ENCODE measurements at regions not wholly inside any gene's neighbourhood (a gene's known extent, or its start where the extent isn't known, plus 50 kb on each side); places are given as distances from the start of the nearest gene placed in this dataset.

- intact Hi-C loops (cut with micrococcal nuclease), result no loop called here
- no peaks in the 10 kb centered on the region for H3K36me3 Mint-ChIP-seq (ENCODE audit: low read depth)
- DNase-seq (ENCODE audit: low spot score), result no peak
- peaks cover 12% of the 10 kb centered on the region for H3K27me3 Mint-ChIP-seq (ENCODE audit: insufficient read depth)
- H3K4me1 Mint-ChIP-seq (ENCODE audit: low read depth), result peaks cover under 1% of the 10 kb centered on the region
- no peaks in the 10 kb centered on the region for H3K9me3 Mint-ChIP-seq
- H3K27ac Mint-ChIP-seq, result no peak overlapping the region
- no peak overlapping the region for H3K4me3 Mint-ChIP-seq
Observed at GRCh38 chr6:2454180-2454579, 208.8 kb upstream of the GMDS start.

- intact Hi-C loops (cut with micrococcal nuclease), result no loop called here
- DNase-seq (ENCODE audit: low spot score), result no peak
- Mint-ChIP-seq H3K27me3 (ENCODE audit: insufficient read depth) (peaks cover 17% of the 10 kb centered on the region), H3K36me3 (ENCODE audit: low read depth) (no peaks in the 10 kb centered on the region), H3K27ac (no peak overlapping the region), H3K9me3 (no peaks in the 10 kb centered on the region), H3K4me3 (no peak overlapping the region), H3K4me1 (ENCODE audit: low read depth) (peaks cover 8% of the 10 kb centered on the region)
Observed at GRCh38 chr6:2450546-2450945, 205.1 kb upstream of the GMDS start.

DNA sequence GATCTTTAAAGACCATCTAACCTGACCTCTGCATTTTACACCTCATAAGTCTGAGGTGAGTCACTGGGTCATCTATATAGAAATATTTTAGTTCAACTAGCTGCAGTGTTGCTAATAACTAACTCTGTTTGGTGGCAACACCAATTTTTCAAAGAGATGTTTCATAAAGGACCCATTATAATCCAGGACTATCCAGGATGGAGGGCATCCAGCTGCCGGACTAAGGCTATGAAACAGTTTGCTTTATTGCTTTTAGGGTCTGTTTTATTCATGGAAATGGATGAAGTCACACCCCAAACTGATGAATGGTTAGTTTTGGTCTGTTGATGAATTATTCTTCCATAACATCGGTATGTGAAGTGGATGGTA is 204.2 kb upstream of the GMDS start:
- H3K9me3 Mint-ChIP-seq, result no peaks in the 10 kb centered on the region
- DNase-seq (ENCODE audit: low spot score), result no peak
- intact Hi-C loops (cut with micrococcal nuclease), result loop anchor here (2.0 to 5.0 kb wide), 4 partner anchors 72 to 853 kb away; no protein-coding TSS in a partner anchor
- no peak overlapping the region for H3K4me3 Mint-ChIP-seq
- peaks cover 8% of the 10 kb centered on the region for H3K4me1 Mint-ChIP-seq (ENCODE audit: low read depth)
- H3K27me3 Mint-ChIP-seq (ENCODE audit: insufficient read depth), result peaks cover 15% of the 10 kb centered on the region
- no peaks in the 10 kb centered on the region for H3K36me3 Mint-ChIP-seq (ENCODE audit: low read depth)
- H3K27ac Mint-ChIP-seq, result no peak overlapping the region

DNA sequence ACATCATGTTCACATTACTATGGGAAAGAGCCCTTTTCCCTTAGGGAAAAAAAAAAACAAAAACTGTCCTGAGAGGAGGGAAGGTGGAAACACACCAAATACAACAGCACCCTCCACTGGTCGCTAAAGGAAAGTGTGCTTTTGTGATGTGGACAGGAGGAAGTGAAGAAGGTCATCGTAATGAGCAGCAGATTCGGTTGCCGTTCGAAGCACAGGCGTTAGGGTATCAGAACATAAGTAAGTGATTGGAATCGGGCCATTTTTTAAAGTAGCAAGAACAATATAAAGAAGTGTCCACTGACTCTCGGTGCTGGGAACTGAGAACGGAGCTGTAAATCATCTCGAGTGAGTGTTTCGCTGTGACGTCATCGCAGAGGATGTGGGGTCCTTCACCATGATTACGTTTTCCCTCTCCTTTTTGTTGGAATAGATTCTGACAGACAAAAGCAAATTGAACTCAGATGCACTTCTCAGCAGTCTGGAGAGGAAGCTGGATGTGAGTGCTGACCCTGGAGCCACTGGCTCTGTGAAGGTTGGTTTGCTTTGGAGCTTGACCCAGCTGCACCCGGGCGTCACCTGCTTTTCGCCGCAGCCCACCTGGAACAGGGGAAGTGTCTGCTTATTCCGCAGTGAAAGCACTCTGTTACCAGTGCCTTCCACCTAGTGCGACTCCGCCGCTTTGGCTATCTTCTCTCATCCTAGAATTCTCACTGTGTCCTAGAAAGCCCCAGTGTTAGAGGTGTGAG is 203.6 kb upstream of the GMDS start:
- intact Hi-C loops (cut with micrococcal nuclease), result loop anchor here (1.0 to 5.0 kb wide), 6 partner anchors 72 to 852 kb away; no protein-coding TSS in a partner anchor
- H3K27me3 Mint-ChIP-seq (ENCODE audit: insufficient read depth), result peaks cover 11% of the 10 kb centered on the region
- DNase-seq (ENCODE audit: low spot score), result no peak
- no peak overlapping the region for H3K27ac Mint-ChIP-seq
- H3K36me3 Mint-ChIP-seq (ENCODE audit: low read depth), result no peaks in the 10 kb centered on the region
- no peaks in the 10 kb centered on the region for H3K9me3 Mint-ChIP-seq
- H3K4me1 Mint-ChIP-seq (ENCODE audit: low read depth), result peaks cover 8% of the 10 kb centered on the region
- H3K4me3 Mint-ChIP-seq, result no peak overlapping the region

- intact Hi-C loops (cut with micrococcal nuclease), result loop anchor here (1.0 to 5.0 kb wide), 6 partner anchors 71 to 851 kb away; no protein-coding TSS in a partner anchor
- H3K27ac Mint-ChIP-seq, result no peak overlapping the region
- no peak for DNase-seq (ENCODE audit: low spot score)
- H3K27me3 Mint-ChIP-seq (ENCODE audit: insufficient read depth), result peaks cover 11% of the 10 kb centered on the region
- no peak overlapping the region for H3K4me3 Mint-ChIP-seq
- peaks cover 8% of the 10 kb centered on the region for H3K4me1 Mint-ChIP-seq (ENCODE audit: low read depth)
- no peaks in the 10 kb centered on the region for H3K9me3 Mint-ChIP-seq
- no peaks in the 10 kb centered on the region for H3K36me3 Mint-ChIP-seq (ENCODE audit: low read depth)
Observed at GRCh38 chr6:2447931-2448330, 202.5 kb upstream of the GMDS start.

- no peaks in the 10 kb centered on the region for H3K9me3 Mint-ChIP-seq
- no peak overlapping the region for H3K4me3 Mint-ChIP-seq
- H3K27me3 Mint-ChIP-seq (ENCODE audit: insufficient read depth), result peaks cover 11% of the 10 kb centered on the region
- H3K4me1 Mint-ChIP-seq (ENCODE audit: low read depth), result peaks cover 8% of the 10 kb centered on the region
- no peak for DNase-seq (ENCODE audit: low spot score)
- no peak overlapping the region for H3K27ac Mint-ChIP-seq
- intact Hi-C loops (cut with micrococcal nuclease), result loop anchor here (5.0 kb wide), 2 partner anchors 70 to 250 kb away; no protein-coding TSS in a partner anchor
- H3K36me3 Mint-ChIP-seq (ENCODE audit: low read depth), result no peaks in the 10 kb centered on the region
Observed at GRCh38 chr6:2447318-2447920, 202.0 kb upstream of the GMDS start.

DNA sequence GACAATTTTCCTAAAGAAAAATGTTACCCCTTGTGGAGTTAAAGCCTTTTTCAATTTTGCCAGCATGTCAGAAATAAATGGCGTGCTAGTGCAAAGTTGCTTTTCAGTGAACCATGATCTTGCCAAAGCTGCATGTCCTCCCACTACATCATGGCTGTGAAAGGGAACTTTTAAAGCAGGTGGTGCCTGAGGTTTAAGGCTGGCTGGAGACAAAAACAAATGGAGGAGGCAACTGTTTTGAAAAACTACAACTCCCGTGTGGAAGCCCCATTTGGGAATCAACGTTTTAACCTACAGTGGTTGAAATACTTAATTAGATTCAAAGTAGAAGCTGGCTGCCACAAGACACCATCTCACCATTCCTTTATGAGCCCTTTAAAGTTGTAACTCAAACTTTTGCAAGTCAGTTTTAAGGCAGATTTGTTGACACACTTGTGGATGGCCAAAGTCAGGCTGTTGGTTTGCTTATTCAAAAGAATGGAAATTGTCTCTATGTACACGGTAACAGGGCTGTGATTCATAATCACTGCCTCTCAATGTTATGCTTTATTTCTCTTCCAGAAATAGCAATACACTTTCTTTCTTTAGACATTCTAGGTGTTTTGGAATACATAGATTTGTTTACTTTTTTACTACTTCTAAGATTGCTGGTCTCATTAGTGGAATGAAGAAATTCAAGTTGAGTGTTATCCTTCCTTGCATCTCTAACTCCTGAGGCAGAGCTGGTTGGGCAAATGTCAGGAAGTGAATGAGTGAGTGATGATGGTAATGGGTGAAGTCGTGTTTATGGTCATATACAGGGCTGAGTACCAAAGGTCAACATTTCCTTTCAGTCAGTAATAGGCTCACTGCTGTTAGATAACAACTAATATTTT is 196.4 kb upstream of the GMDS start:
- Mint-ChIP-seq H3K27ac (no peak overlapping the region), H3K36me3 (ENCODE audit: low read depth) (no peaks in the 10 kb centered on the region), H3K4me3 (no peak overlapping the region), H3K4me1 (ENCODE audit: low read depth) (no peaks in the 10 kb centered on the region), H3K27me3 (ENCODE audit: insufficient read depth) (peaks cover 10% of the 10 kb centered on the region), H3K9me3 (no peaks in the 10 kb centered on the region)
- intact Hi-C loops (cut with micrococcal nuclease), result no loop called here
- no peak for DNase-seq (ENCODE audit: low spot score)

- DNase-seq (ENCODE audit: low spot score), result no peak
- Mint-ChIP-seq H3K27ac (no peak overlapping the region), H3K4me1 (ENCODE audit: low read depth) (no peaks in the 10 kb centered on the region), H3K9me3 (no peaks in the 10 kb centered on the region), H3K27me3 (ENCODE audit: insufficient read depth) (peaks cover 10% of the 10 kb centered on the region), H3K4me3 (no peak overlapping the region), H3K36me3 (ENCODE audit: low read depth) (no peaks in the 10 kb centered on the region)
- intact Hi-C loops (cut with micrococcal nuclease), result no loop called here
Observed at GRCh38 chr6:2440516-2440915, 195.1 kb upstream of the GMDS start.

GRCh38 chr6:2439632-2440031 is 194.2 kb upstream of the GMDS start:
- intact Hi-C loops (cut with micrococcal nuclease), result no loop called here
- no peak overlapping the region for H3K4me3 Mint-ChIP-seq
- no peak overlapping the region for H3K27ac Mint-ChIP-seq
- H3K4me1 Mint-ChIP-seq (ENCODE audit: low read depth), result no peaks in the 10 kb centered on the region
- H3K36me3 Mint-ChIP-seq (ENCODE audit: low read depth), result no peaks in the 10 kb centered on the region
- H3K27me3 Mint-ChIP-seq (ENCODE audit: insufficient read depth), result peaks cover 10% of the 10 kb centered on the region
- H3K9me3 Mint-ChIP-seq, result no peaks in the 10 kb centered on the region
- DNase-seq (ENCODE audit: low spot score), result no peak

DNA sequence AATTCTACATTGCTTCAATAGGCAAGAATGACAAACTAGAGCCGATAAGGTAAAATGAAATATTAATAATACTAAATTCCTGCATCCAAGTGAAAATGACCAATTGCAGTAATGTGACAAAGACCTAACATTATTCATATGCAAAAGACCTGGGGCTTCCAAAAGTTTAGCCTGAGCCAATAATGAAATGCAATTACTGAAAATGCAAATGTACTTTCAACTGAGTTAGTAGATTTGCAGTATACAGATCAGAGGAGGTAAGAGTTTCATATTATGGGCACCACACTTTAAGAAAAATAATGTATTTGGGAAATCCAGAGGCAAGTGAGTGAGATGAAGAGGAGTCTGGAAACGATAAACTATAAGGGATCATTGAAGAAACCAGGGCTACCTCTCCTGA is 193.7 kb upstream of the GMDS start:
- no peak overlapping the region for H3K27ac Mint-ChIP-seq
- peaks cover 10% of the 10 kb centered on the region for H3K27me3 Mint-ChIP-seq (ENCODE audit: insufficient read depth)
- H3K9me3 Mint-ChIP-seq, result no peaks in the 10 kb centered on the region
- DNase-seq (ENCODE audit: low spot score), result no peak
- no peak overlapping the region for H3K4me3 Mint-ChIP-seq
- intact Hi-C loops (cut with micrococcal nuclease), result no loop called here
- H3K4me1 Mint-ChIP-seq (ENCODE audit: low read depth), result no peaks in the 10 kb centered on the region
- H3K36me3 Mint-ChIP-seq (ENCODE audit: low read depth), result no peaks in the 10 kb centered on the region

DNA sequence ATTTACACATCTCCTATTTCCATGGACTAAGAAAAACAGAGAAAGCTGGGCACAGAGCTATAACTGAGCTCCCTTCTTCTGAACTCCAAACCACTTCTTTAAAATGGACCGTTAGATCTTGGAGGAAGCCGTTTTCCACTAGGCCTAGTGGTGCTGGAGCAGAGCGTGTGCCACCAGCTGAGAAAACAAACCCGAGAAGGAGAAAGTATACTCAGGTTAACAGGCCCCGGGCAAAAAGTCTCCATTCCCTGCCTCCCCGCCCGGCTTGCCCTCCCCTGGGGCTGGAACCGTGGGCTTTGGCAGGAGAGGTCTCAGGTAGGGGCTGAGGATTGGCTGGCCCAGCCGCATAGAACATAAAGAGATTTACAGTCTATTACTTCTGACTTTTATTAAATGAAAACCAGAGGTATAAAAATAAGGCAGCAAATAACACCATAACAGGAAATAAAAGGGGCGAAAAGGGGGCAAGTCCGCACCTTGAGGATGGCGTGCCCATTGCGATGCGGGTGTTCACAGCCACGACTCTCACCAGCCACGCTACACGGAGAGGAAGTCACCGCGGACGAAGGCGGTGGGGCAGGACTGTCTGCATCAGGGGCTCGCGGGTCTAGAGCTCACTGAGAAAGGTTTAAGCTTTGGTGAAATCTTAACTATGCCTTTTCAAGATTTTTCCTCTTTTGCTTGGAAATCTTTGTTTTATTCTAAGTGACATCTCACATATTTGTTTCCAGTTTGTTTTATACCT is 191.2 kb upstream of the GMDS start:
- Mint-ChIP-seq H3K4me1 (ENCODE audit: low read depth) (no peaks in the 10 kb centered on the region), H3K9me3 (no peaks in the 10 kb centered on the region), H3K27me3 (ENCODE audit: insufficient read depth) (peaks cover 10% of the 10 kb centered on the region), H3K4me3 (no peak overlapping the region), H3K36me3 (ENCODE audit: low read depth) (no peaks in the 10 kb centered on the region), H3K27ac (no peak overlapping the region)
- intact Hi-C loops (cut with micrococcal nuclease), result no loop called here
- no peak for DNase-seq (ENCODE audit: low spot score)

DNA sequence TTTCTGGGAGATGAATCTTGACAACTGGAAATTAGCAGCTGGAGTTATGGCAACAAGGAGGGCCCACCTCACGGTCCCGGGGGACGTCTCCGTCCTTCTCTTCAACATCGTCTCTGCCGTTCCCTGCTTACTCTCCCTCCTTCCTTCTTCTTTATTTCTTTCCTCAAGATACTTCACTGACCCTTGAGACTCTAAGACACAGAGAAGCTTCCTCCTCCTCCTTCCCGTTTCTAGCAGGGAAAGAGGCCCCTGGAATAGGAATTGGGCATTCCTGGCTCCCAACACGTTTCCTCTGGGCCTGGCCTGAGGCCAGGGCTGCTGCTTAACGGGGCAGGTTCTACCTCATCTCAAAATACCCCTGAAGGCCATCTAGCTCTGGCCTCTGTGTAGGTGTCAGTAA is 189.9 kb upstream of the GMDS start:
- no peak for DNase-seq (ENCODE audit: low spot score)
- Mint-ChIP-seq H3K27ac (no peak overlapping the region), H3K9me3 (no peaks in the 10 kb centered on the region), H3K4me3 (no peak overlapping the region), H3K4me1 (ENCODE audit: low read depth) (no peaks in the 10 kb centered on the region), H3K36me3 (ENCODE audit: low read depth) (no peaks in the 10 kb centered on the region), H3K27me3 (ENCODE audit: insufficient read depth) (peaks cover 4% of the 10 kb centered on the region)
- intact Hi-C loops (cut with micrococcal nuclease), result no loop called here

Measured in activated T-helper 1 cell treated with anti-CD3 and anti-CD28 coated beads, Interleukin-12 subunit alpha, Interleukin-12 subunit beta, Interleukin-2, Interleukin-4 antibody, amounts not matched to agents 30 ng/mL and 10 ng/mL and 1 ng/mL, durations not matched to agents 14 hours and 24 hours and 36 hours (primary cell).